GM18508 (cell line): ENCODE measurements at regions not wholly inside any gene's neighbourhood (a gene's known extent, or its start where the extent isn't known, plus 50 kb on each side); places are given as distances from the start of the nearest gene placed in this dataset.
"Not testable (repeated sequence)": the region's sequence is repeated elsewhere in the genome, so short reads cannot be mapped to it uniquely, and the experiment has no call there.

ENCODE experiments used
- ATAC-seq: cut with Tn5 transposase; IDR thresholded peaks from one replicate; pipeline ENCODE4 v1.9.1; 2021; ENCODE audit warnings: moderate number of reproducible peaks; ENCODE audit not compliant: insufficient read depth, unreplicated experiment

GRCh38 chr2:52463457-52463856 lies 1304.1 kb upstream of the CHAC2 start:
- ATAC-seq = no peak

GRCh38 chr2:52456561-52457377 lies 1310.8 kb upstream of the CHAC2 start:
- no peak for ATAC-seq

DNA sequence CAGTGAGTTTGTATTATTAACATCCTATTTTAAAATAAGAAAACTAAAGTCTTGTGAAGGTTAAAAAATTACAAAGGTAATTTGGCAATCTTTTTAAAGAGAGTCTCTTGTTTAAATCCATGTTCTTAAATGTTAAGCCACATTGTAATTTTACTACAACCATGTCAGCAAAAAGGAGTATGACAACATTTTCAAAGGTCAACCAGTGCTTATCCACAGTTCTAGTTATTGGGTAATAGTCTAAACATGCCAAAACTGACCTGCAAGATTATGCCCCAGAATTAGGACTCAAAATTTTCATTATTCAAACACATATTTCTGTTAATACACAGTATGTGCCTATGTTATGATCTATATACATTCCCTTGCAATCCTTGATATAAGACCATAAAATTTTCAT lies 1312.6 kb upstream of the CHAC2 start:
- no peak for ATAC-seq

GRCh38 chr2:52452201-52452600 lies 1315.4 kb upstream of the CHAC2 start:
- ATAC-seq = no peak

DNA sequence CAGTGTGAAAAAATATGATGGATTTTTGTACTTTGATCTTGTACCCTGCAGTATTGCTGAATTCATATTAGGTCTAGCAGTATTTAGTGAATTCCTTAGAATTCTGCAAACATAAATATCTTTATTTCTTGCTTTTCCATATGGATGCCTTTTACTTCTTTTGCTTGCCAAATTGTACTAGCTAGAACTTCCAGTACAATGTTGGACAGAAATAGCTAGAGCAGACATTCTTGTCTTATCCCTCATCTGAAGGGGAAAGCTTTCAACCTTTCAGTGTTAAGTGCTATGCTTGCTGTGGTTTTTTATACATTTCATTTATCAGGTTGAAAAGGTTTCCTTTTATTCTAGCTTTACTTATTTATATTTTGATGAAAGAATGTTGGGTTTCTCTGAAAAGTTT lies 1321.9 kb upstream of the CHAC2 start:
- ATAC-seq = no peak

DNA sequence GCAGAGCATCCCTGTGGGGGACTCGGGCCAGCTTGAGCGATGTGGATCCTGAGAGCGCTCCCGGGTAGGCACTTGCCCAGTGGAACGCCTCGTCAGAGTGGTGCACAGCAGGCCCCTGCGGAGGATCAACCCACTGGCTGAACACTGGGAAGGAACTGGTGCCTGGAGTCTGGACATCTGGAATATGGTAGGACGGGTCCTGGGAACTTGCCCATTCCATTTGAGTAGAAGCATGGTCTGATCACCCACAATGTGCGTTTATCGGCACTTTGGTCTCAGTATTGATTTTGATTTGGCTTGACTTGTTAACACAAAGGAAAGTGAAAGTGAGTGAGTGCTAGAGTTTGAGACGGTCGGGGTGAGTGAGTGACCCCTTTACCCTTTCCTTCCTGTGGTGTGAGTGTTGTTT lies 1336.2 kb upstream of the CHAC2 start:
- ATAC-seq = no peak

- no peak for ATAC-seq
Observed at GRCh38 chr2:52429740-52430139, 1337.9 kb upstream of the CHAC2 start.

DNA sequence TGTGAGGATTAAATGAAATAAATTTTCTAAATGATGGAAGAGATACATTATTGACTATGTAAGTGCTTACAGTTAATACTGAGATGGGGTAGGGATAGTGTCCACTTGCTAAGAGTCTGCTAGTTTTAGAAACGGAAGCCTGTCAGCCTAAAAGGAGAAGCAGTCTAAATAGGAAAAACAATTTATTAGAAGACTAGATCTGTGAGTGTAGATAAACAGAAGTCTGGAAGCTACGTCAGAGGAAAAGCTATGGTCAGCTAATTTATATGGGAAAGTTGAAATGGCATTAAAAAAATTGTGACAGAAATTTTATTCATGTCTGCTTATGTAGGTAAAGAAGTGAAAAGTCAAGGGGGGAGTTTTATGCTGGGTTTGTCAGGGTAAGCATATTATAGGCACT lies 1338.4 kb upstream of the CHAC2 start:
- ATAC-seq = no peak

- ATAC-seq = no peak
Observed at GRCh38 chr2:52428224-52428623, 1339.4 kb upstream of the CHAC2 start.

DNA sequence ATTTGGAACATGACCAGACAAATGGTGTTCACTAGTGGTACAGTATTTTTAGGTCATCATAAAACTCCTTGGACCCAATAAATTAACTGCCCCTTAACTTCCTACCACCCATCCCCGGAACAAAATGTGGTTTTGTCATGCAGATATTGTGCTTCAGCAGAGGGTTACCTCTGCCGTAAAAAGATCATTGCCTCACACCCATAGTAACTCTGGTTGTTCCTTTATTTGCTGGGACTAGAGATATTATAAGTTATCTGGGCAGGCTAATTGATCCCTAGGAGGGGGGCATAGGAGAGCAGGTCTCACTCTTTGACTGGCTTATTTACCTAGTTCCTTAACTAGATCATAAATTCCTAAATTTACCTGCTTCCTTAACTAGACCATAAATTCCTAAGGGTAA lies 1343.9 kb upstream of the CHAC2 start:
- no peak for ATAC-seq

DNA sequence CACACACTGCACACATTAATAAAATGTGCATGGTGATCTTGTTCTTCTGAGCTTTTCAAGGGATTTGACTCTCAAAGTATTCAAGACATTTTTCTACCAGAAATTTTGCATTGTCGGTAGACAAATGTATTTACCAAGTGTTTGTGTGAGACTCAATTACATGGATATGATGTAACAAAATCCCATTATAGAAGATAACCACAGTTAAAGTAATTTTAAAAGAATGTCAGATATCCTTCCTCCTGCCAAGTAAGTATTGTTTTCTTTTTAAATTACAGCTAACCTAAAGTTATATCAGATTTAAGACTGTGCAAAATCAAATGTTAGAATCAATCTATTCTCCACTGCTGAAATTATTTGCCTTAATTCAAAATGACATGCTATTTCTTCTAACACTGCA lies 1344.5 kb upstream of the CHAC2 start:
- no peak for ATAC-seq

GRCh38 chr2:52416340-52416739 lies 1351.3 kb upstream of the CHAC2 start:
- no peak for ATAC-seq

- ATAC-seq = no peak
Observed at GRCh38 chr2:52414561-52415295, 1352.9 kb upstream of the CHAC2 start.

- not testable (repeated sequence) for ATAC-seq
Observed at GRCh38 chr2:52409308-52410118, 1358.1 kb upstream of the CHAC2 start.

GRCh38 chr2:52405980-52406379 lies 1361.6 kb upstream of the CHAC2 start:
- no peak for ATAC-seq

DNA sequence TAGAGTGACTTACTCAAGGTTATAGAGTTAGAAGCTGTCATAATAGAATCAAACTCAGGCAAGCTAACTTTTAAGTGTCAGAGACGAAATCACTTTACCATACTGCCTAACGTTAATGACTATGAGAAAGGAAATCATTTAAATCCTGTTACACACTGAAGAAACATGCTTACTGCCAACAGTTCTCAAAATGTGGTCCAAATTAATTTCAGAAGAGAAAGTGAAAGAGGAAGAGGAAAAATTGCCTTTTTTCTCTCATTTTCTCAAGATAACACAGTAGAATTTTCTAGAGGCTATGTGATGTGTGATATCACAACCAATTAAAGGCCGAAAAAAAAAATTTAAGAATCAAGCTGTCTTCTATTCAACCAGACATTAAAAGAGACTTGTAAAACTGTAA lies 1362.7 kb upstream of the CHAC2 start:
- ATAC-seq = no peak

DNA sequence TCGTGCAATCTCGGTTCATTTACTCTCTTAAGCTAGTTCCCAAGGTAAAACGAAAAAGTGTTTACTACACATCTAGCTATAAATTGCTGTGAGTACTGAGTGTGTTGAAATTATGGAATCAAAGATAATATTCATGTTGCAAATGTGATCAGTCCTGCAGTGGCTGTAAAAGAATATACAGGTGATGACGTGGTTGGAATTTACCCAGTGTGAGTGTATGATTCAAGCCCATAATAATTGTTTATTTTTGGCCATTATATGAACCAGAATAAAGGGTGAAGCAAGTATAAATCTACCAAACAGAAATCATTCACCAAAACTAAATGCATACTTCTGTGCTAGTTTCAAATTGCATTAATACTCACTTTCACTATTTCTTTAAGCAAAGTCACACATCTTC lies 1363.6 kb upstream of the CHAC2 start:
- ATAC-seq = no peak

GRCh38 chr2:52402128-52402527 lies 1365.5 kb upstream of the CHAC2 start:
- ATAC-seq = no peak

GRCh38 chr2:52396836-52397235 lies 1364.9 kb upstream of the NRXN1 start:
- ATAC-seq = no peak

- ATAC-seq = no peak
Observed at GRCh38 chr2:52395912-52396311, 1364.0 kb upstream of the NRXN1 start.

GRCh38 chr2:52391621-52392020 lies 1359.7 kb upstream of the NRXN1 start:
- ATAC-seq = no peak
